ENCODE measurements at regions not wholly inside any gene's neighbourhood (a gene's known extent, or its start where the extent isn't known, plus 50 kb on each side); places are given as distances from the start of the nearest gene placed in this dataset.
"Not testable (repeated sequence)": the region's sequence is repeated elsewhere in the genome, so short reads cannot be mapped to it uniquely, and the experiment has no call there.

DNA sequence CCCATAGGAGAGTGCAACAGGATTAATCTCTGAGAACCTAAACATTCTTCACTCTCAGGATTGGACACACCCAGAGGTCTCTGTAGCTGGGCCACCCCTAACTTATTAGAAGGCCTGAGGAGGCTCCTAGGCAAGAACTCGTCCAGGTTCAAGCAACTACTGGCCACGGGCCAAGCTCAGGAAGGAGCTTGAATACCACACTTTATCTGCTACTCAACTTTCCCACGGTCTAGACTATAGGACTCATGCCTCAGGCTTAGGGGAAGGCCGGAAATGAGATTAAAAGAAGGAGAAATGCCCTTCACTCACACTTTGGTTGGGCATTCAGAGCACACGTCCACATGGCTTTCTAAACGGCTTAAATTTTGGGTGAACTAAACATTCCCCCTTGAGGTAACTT, 142.8 kb upstream of the PHYHIPL start:
- no peak overlapping the region for H3K27ac ChIP-seq (ENCODE audit: low read length)
- H3K9me3 ChIP-seq (ENCODE audit: insufficient read depth, low read length) = no peaks in the 10 kb centered on the region
- no peaks in the 10 kb centered on the region for H3K27me3 ChIP-seq (ENCODE audit: low read depth, low read length)
- H3K4me3 ChIP-seq (ENCODE audit: low read length) = no peak overlapping the region
- H3K36me3 ChIP-seq (replicated peaks; ENCODE audit: low read depth, low read length) = no peaks in the 10 kb centered on the region
- H3K79me2 ChIP-seq (ENCODE audit: low read length) = no peaks in the 10 kb centered on the region
- H3K4me1 ChIP-seq (ENCODE audit: low read length) = no peaks in the 10 kb centered on the region
- H3K9ac ChIP-seq (ENCODE audit: low read length) = no peak overlapping the region
- H3K4me2 ChIP-seq (ENCODE audit: low read length) = no peak overlapping the region
- no peaks in the 10 kb centered on the region for H4K20me1 ChIP-seq (ENCODE audit: insufficient read depth, low read length)
- no peak overlapping the region for H2AFZ ChIP-seq (ENCODE audit: low read depth, low read length)
- TF ChIP-seq, protein P1, sequence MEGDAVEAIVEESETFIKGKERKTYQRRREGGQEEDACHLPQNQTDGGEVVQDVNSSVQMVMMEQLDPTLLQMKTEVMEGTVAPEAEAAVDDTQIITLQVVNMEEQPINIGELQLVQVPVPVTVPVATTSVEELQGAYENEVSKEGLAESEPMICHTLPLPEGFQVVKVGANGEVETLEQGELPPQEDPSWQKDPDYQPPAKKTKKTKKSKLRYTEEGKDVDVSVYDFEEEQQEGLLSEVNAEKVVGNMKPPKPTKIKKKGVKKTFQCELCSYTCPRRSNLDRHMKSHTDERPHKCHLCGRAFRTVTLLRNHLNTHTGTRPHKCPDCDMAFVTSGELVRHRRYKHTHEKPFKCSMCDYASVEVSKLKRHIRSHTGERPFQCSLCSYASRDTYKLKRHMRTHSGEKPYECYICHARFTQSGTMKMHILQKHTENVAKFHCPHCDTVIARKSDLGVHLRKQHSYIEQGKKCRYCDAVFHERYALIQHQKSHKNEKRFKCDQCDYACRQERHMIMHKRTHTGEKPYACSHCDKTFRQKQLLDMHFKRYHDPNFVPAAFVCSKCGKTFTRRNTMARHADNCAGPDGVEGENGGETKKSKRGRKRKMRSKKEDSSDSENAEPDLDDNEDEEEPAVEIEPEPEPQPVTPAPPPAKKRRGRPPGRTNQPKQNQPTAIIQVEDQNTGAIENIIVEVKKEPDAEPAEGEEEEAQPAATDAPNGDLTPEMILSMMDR (IDR thresholded peaks at IDR 0.05; ENCODE audit: low read depth, low read length) = no peak
- TF ChIP-seq EZH2phosphoT487 (IDR thresholded peaks at IDR 0.05; ENCODE audit: low read depth) = no peak

DNA sequence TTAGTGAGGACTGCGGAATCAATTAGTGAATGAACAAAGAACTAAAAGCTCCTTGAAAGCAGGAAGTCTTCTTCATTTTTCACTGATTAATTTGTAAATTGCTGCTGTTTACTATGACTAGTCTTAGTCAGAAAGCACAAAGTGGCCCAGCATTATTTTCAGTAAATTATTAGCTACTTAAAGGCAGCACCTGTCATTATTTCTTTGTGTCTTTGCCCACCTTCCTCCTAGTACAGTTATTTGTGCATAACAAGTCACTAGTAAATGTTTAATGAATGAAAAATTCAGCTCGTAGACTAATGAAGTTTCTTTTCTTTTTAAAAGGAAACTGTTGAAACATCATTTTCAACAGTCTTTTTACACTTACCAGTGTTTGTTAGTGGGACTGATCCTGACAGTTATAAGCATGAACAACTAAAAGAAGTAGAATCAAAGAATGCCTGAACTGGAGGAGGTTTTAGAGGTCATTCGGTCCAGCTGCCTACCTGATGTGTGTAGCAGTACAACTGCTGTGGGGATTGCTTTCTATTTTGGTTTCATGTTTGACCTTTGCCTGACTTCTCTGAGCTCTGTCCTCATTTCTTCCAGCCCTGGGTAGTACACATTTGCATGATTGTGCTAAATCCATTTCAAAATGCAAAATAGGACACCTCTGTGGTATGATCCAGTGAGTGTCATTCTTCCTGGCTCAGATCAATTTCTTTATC, 140.0 kb upstream of the PHYHIPL start:
- Histone ChIP-seq H3K79me2 (ENCODE audit: low read length) (no peaks in the 10 kb centered on the region), H3K27ac (ENCODE audit: low read length) (no peak overlapping the region), H3K9me3 (ENCODE audit: insufficient read depth, low read length) (no peaks in the 10 kb centered on the region), H4K20me1 (ENCODE audit: insufficient read depth, low read length) (no peaks in the 10 kb centered on the region), H2AFZ (ENCODE audit: low read depth, low read length) (no peak overlapping the region), H3K36me3 (replicated peaks; ENCODE audit: low read depth, low read length) (no peaks in the 10 kb centered on the region), H3K27me3 (ENCODE audit: low read depth, low read length) (no peaks in the 10 kb centered on the region), H3K4me3 (ENCODE audit: low read length) (no peak overlapping the region), H3K4me1 (ENCODE audit: low read length) (no peaks in the 10 kb centered on the region), H3K4me2 (ENCODE audit: low read length) (no peak overlapping the region), H3K9ac (ENCODE audit: low read length) (no peak overlapping the region)
- TF ChIP-seq EZH2phosphoT487 (IDR thresholded peaks at IDR 0.05; ENCODE audit: low read depth) = no peak
- TF ChIP-seq, protein P1 (IDR thresholded peaks at IDR 0.05; ENCODE audit: low read depth, low read length) = no peak

DNA sequence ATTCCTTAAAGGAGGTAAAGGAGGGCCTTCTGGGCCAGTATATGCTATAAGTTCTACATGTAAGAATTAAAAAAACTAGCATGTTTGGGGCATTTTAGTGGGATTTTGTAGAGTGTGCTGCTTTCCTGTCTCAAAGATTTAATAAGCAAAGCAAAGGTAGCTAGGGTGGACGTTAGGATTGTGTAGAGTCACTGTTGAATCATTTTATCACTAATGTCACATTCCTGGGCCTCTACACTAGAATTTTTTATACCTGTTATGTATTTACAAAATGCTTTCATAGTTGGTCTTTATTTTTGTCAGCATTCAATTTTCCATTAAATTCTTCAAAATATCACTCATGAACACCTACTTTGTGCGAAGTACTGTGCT, 139.4 kb upstream of the PHYHIPL start:
- no peaks in the 10 kb centered on the region for H3K9me3 ChIP-seq (ENCODE audit: insufficient read depth, low read length)
- H4K20me1 ChIP-seq (ENCODE audit: insufficient read depth, low read length) = no peaks in the 10 kb centered on the region
- H3K27ac ChIP-seq (ENCODE audit: low read length) = no peak overlapping the region
- H2AFZ ChIP-seq (ENCODE audit: low read depth, low read length) = no peak overlapping the region
- no peaks in the 10 kb centered on the region for H3K79me2 ChIP-seq (ENCODE audit: low read length)
- no peak for TF ChIP-seq EZH2phosphoT487 (IDR thresholded peaks at IDR 0.05; ENCODE audit: low read depth)
- TF ChIP-seq, protein P1 (IDR thresholded peaks at IDR 0.05; ENCODE audit: low read depth, low read length) = no peak
- no peak overlapping the region for H3K4me3 ChIP-seq (ENCODE audit: low read length)
- no peak overlapping the region for H3K9ac ChIP-seq (ENCODE audit: low read length)
- no peaks in the 10 kb centered on the region for H3K36me3 ChIP-seq (replicated peaks; ENCODE audit: low read depth, low read length)
- H3K4me1 ChIP-seq (ENCODE audit: low read length) = no peaks in the 10 kb centered on the region
- H3K27me3 ChIP-seq (ENCODE audit: low read depth, low read length) = no peaks in the 10 kb centered on the region
- H3K4me2 ChIP-seq (ENCODE audit: low read length) = no peak overlapping the region

DNA sequence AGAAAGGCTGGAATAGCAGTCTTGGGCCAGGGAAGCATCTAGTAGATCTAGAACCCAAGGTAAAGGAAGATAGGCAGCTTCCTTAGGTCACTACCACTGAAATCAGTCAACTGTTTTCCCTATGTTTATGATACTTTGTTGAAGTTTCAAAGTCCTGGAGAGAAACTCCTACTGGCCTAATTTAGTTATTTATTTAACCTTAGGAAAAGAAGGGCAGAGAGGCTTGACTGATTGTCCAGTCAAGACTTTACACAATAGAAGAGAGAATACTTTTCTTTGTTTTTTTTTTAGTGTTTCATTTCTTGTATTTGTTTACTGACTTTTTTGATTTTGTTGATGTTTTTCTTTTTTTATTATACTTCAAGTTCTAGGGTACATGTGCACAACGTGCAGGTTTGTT, 138.9 kb upstream of the PHYHIPL start:
- no peaks in the 10 kb centered on the region for H3K36me3 ChIP-seq (replicated peaks; ENCODE audit: low read depth, low read length)
- no peak for TF ChIP-seq EZH2phosphoT487 (IDR thresholded peaks at IDR 0.05; ENCODE audit: low read depth)
- TF ChIP-seq, protein P1 (IDR thresholded peaks at IDR 0.05; ENCODE audit: low read depth, low read length) = no peak
- H3K4me1 ChIP-seq (ENCODE audit: low read length) = no peaks in the 10 kb centered on the region
- no peaks in the 10 kb centered on the region for H3K79me2 ChIP-seq (ENCODE audit: low read length)
- no peak overlapping the region for H3K9ac ChIP-seq (ENCODE audit: low read length)
- no peaks in the 10 kb centered on the region for H3K27me3 ChIP-seq (ENCODE audit: low read depth, low read length)
- no peaks in the 10 kb centered on the region for H4K20me1 ChIP-seq (ENCODE audit: insufficient read depth, low read length)
- H3K9me3 ChIP-seq (ENCODE audit: insufficient read depth, low read length) = no peaks in the 10 kb centered on the region
- H3K27ac ChIP-seq (ENCODE audit: low read length) = no peak overlapping the region
- H2AFZ ChIP-seq (ENCODE audit: low read depth, low read length) = no peak overlapping the region
- no peak overlapping the region for H3K4me2 ChIP-seq (ENCODE audit: low read length)
- H3K4me3 ChIP-seq (ENCODE audit: low read length) = no peak overlapping the region

DNA sequence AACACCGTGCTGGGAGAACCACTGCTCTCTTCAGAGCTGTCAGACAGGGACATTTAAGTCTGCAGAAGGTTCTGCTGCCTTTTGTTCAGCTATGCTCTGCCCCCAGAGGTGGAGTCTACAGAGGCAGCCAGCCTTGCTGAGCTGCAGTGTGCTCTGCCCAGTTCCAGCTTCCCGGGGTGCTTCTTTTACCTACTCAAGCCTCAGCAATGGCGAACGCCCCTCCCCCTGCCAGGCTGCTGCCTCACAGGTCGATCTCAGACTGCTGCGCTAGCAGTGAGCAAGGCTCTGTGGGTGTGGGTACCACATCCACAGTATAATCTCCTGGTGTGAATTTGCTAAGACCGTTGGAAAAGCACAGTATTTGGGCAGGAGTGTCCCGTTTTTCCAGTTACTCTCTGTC, 133.1 kb upstream of the PHYHIPL start:
- H3K9ac ChIP-seq (ENCODE audit: low read length); H3K27me3 ChIP-seq (ENCODE audit: low read depth, low read length); H3K4me3 ChIP-seq (ENCODE audit: low read length); H3K36me3 ChIP-seq (replicated peaks; ENCODE audit: low read depth, low read length); H3K79me2 ChIP-seq (ENCODE audit: low read length); H3K9me3 ChIP-seq (ENCODE audit: insufficient read depth, low read length); H3K4me2 ChIP-seq (ENCODE audit: low read length); H4K20me1 ChIP-seq (ENCODE audit: insufficient read depth, low read length); H3K4me1 ChIP-seq (ENCODE audit: low read length); H3K27ac ChIP-seq (ENCODE audit: low read length); H2AFZ ChIP-seq (ENCODE audit: low read depth, low read length): not testable (repeated sequence)

Data from OCI-LY3 (cell line).